KBM-7 (cell line): ENCODE measurements at regions not wholly inside any gene's neighbourhood (a gene's known extent, or its start where the extent isn't known, plus 50 kb on each side); places are given as distances from the start of the nearest gene placed in this dataset.
"Not testable (repeated sequence)": the region's sequence is repeated elsewhere in the genome, so short reads cannot be mapped to it uniquely, and the experiment has no call there.

Experiments
- DNase-seq: peaks from one replicate; pipeline ENCODE4 v3.0.0-alpha.2; 2015
- in situ Hi-C: fragments of 300-500 bp; cut with MboI; formaldehyde crosslinking; loops from 2 replicates; pipeline ENCODE4 v1.14.3; 2020; ENCODE audit warnings: low sequenced_read_pairs, low pct_unique_long_range_greater_than_20kb, mixed read lengths

DNA sequence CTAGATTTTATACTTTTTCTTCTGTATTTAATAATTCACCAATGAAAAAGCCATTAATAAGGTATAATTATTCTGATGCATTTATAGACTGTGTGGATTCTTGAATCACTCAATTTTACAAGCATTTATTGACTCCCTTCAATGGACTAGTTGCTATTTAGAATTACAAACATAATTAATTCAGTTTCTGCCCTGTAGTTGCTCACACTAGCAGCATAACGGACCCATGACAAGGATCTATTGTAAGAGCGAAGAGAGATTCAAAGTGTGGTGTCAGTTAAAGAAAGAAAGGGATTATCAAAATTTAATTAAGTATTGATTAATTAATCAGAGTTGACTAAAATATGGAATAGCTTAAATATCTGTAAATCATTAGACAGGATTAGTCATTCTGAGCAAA, 602.6 kb upstream of the PTCHD4 start:
- DNase-seq, result no peak
- in situ Hi-C loops, result no loop called here

DNA sequence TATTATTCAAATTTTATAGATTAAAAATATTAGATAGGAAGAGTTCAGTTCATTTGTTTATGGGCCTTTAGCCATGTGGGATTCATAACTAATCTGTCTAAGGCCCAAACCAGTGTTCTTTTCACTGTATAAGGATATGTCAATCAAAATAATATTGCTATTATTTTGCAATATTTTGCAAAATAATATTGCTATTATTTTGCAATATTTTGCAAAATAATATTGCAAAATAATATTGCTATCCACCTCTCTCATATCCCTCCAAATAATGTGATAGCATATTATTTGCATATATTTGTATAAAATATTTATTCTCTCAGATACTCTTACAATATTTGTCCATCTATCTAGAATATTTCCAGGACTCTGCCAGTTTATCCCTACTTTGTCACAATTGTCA, 595.3 kb upstream of the PTCHD4 start:
- DNase-seq, result no peak
- in situ Hi-C loops, result no loop called here

DNA sequence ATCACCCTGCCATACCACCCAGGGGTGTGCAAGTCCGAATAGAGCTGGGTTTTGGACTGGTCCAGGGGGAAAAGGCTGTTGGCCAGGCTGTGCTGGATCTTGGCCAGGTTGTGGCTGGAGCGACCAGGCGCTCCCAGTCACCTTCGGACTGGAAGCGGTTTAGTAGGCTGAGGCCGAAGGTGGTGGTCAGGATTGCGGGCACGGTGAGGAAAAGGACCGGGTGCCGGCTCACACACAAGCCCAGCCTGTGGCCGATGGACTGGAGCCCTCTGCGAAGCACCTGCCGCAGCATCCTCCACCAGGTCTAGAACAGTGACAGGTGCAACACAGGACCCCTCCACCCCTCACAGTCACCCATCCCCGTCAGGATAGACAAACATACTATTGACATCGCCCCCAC, 590.6 kb upstream of the PTCHD4 start:
- no peak for DNase-seq
- in situ Hi-C loops, result no loop called here

DNA sequence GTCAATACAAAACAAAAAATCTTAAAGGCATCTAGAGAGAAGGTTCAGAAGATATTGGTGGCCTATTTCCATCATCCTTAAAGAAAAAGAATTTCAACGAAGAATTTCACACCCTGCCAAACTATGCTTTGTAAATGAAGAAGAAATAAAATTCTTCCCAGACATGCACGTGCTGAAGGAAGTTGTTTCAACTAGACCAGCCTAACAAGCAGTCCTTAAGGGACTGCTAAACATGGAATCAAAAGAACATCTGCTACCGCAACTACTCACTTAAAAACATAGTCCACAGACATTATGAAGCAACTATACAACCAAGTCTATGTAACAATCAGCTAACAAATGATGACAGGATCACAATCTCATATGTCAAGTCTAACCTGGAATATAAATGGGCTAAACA, 584.9 kb upstream of the PTCHD4 start:
- in situ Hi-C loops, result no loop called here
- DNase-seq, result no peak

DNA sequence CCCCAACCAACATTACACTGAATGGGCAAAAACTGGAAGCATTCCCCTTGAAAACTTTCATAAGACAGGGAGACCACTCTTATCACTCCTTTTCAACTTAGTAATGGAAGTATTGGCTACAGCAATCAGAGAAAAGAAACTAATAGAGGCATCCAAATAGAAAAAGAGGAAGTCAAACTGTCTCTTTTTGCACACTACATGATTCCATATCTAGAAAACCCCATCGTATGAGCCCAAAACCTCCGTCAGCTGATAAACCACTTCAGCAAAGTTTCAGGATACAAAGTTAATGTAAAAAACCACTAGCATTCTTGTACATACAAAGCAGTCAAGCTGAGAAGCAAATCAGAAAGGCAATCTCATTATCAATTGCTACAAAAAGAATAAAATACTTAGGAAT, 580.4 kb upstream of the PTCHD4 start:
- in situ Hi-C loops, result no loop called here
- DNase-seq, result no peak

DNA sequence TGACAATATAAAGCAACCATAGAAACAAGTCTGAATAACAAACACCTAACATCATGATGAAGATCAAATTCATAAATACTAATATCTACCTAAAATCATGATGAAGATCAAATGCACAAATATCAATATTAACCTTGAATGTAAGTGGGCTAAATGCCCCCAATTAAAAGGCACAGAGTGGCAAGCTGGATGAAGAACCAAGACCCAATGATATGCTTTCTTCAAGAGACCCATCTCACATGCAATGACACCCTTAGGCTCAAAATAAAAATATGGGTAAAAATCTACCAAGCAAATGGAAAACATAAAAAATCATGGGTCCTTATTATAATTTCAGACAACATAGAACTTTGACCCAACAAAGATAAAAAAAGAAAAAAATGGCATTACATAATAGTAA, 578.5 kb upstream of the PTCHD4 start:
- in situ Hi-C loops, result no loop called here
- no peak for DNase-seq

DNA sequence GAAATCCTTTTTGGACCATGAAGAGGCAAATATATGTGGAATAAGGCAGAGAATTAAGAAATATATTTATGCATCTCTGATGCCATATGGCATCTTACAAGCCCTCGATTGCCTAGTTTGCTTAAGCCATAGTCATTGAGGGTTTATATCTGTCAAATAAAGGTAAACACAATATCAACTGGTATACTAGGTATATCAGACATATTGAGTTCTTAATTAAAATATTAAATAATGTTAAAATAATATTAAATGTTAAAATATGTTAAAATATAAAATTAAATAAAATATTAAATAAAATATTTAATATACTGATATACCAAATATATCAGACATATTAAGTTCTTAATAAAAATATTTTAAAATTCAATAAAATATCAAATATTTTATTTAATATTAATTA, 567.4 kb upstream of the PTCHD4 start:
- in situ Hi-C loops, result no loop called here
- DNase-seq, result no peak

DNA sequence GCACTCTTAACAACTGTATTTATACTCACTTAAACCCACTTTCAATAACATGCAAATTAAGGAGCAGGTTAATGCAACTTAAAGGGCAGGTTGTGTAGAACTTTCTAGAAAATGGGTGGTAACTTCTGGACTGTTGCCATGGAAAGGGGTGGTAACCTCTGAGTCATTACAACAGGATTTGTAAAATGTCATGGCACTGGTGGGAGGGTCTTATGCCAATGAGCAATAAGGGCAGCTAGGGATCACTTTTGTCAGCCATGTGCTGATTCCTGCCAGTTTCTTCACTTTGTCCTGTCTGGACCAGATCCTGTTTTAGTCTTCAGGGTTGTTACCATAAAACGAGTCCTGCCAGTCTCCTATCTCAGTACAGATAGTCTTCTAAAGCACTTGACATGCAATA, 560.5 kb upstream of the PTCHD4 start:
- in situ Hi-C loops, result no loop called here
- DNase-seq, result no peak

DNA sequence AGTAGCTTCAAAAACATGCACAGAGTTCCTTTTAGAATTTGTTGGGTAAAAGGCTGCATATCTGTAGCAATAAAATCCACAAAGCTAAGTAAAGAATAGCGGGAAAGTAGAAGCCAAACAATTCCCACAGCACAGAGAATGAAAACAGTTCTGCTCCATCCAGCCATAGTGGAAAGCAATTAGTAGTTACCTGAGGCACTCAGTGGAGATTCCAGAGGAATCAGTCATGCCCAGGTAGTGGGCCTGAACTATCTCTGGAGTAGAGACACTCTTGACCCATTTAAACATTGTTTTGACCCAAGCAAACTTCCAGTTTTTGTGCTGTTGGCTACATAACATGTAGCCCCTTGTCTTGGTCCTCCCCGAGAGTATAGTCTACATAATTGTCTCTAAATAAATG, 559.5 kb upstream of the PTCHD4 start:
- no peak for DNase-seq
- in situ Hi-C loops, result no loop called here

DNA sequence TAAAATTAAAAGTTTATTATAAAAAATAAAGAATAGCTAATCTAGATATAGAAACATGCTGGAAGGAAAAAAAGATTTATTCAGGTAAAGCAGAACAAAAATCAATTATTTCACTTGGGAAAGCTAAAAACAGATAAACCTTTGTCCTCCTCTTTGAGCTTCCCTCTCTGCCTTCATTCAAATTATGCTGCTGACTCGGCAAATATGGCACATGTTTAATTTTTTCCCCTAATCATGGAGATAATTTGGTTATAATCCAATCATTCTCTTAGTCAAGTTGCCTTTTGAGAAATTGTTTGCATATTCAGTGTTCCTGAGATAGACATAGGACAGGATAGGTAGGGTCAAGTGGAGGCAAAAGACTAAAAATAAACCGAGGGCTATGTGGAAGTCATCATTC, 556.8 kb upstream of the PTCHD4 start:
- DNase-seq, result no peak
- in situ Hi-C loops, result no loop called here

DNA sequence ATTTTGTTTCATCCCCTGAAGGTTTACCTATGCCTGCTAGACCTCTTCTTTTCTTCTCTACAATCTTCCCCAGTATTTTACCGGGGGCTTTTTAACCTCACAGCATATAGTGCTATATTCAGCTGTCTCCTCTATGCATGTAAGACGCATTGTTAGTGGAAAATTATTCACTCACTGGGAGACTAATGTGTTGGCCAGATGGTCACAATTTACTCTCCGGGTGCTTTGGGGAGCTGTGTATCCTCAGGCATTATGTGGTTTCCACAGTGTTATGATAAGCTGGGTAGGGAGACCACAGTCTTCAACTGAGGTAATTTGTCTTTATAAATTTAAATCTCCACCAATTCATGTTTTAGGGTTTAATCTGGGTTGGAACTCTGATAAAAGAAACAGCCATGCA, 553.8 kb upstream of the PTCHD4 start:
- in situ Hi-C loops, result no loop called here
- no peak for DNase-seq

DNA sequence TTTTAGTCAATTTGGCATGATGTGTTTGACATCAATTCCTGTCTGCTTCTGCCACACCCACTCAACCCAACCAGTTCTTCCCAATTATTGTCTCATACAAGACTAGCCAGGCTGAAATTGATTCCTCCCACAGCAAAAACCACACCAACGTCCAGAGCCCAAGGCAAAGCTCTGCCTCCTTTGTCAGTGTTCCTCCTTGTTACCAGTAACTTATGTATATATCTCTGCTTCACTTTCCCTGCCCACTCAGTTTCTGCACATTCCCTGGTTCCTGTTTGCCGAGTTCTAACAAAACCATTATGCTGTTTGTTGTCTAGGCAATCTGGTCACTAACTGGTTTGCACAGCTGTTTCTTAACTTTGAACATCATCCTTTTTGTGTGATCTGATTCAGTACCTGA, 547.9 kb upstream of the PTCHD4 start:
- no peak for DNase-seq
- in situ Hi-C loops, result no loop called here

DNA sequence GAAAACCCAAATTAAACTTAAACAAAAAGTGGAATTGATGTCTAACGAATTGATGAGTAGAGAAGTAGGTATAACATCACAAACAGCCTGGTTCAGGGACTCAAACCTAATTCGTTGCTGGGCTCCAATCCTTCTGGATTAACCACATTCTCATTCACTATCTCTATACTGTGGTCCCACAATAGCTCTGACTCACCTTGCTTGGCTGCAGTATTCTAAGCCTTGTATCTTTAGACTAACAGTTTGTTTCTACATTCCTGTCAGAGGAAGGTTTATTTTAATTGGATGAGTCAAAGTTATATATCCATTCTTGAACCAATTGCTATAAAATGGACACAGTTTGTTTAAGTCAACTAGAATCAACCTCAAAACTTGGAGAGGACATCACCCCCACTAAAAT, 530.5 kb upstream of the PTCHD4 start:
- in situ Hi-C loops, result no loop called here
- DNase-seq, result no peak

DNA sequence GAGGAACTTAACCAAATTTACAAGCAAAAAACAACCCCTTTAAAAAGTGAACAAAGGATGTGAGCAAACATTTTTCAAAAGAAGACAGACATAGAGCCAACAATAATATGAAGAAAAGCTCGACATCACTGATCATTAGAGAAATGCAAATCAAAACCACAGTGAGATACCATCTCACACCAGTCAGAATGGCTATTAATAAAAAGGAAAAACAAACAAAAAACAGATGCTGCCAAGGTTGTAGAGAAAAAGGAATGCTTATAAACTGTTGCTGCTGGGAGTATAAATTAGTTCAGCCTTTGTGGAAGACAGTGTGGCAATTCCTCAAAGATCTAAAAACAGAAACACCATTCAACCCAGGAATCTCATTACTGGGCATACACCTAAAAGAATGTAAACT, 527.8 kb upstream of the PTCHD4 start:
- DNase-seq, in situ Hi-C loops: not testable (repeated sequence)

DNA sequence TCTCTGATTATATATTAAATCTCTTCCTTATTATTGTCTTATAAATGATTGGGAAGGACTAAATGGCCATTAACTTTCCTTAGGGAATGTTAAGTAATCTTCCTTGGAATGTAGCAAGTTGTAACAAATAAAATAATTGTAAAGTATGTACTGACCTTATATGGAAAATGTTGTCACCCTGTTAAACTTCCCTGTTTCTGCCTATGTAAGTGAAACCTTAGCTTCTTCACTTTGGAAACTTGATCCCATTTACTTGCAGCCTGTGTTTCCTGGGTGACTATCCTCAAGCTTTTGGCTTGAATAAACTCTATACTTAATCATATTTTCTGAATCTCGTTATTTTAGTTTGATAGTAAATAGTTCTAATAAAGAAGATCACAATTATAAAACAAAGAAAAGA, 519.5 kb upstream of the PTCHD4 start:
- DNase-seq, result no peak
- in situ Hi-C loops, result no loop called here

DNA sequence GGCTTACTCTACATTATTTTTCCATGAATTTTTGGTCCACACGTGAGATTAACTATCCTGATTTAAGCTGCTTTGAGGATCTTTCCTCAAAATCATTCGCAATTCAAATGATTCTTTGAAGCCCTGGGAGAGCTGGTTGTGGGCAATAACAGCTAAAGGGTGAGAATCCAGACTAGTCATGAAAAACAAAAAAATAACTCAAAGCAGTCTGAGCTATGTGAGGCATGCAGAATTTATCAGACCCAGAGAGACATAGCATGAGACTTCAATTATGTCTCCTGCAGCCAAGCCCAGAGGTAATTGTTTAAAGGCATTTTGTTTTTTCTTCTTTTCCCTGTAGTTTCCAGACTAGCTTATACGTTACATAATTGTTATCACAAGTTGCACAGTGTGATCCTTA, 517.3 kb upstream of the PTCHD4 start:
- in situ Hi-C loops, result no loop called here
- no peak for DNase-seq

DNA sequence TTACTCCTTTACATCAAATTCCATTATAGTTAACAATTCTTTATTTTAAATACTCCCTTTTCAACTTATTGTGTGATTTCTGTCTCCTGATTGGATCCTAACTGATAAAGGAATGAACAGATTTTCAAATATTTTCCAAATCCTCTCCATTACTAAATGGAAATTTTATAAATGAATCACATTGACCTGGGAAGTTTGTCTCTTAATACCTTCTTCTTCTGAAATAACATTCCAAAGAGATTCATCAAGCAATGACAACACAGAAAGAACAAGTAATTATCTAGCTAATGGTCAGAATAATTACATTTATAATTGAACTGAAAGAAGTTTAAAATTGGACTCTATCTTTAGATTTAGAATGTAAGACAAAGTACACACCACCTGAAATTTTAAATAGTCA, 515.4 kb upstream of the PTCHD4 start:
- in situ Hi-C loops, result no loop called here
- no peak for DNase-seq

DNA sequence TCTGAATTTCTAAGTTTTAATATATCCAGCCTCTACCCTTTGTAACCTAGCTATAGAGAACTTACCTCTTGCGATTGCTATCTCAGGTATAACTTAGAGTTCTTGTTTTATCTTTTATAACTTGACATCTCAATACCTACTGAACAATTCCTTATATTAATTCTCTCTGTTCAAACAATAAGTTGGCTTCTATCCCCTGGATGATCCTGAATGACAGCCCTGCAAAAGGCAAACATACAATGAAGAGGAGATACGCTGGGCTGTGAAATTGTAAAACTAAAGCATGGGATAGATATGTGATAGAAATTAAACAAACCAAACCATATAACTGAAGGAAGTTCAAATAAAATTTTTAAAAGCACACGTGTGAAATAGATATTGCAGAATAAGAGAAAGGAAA, 513.6 kb upstream of the PTCHD4 start:
- no peak for DNase-seq
- in situ Hi-C loops, result no loop called here

DNA sequence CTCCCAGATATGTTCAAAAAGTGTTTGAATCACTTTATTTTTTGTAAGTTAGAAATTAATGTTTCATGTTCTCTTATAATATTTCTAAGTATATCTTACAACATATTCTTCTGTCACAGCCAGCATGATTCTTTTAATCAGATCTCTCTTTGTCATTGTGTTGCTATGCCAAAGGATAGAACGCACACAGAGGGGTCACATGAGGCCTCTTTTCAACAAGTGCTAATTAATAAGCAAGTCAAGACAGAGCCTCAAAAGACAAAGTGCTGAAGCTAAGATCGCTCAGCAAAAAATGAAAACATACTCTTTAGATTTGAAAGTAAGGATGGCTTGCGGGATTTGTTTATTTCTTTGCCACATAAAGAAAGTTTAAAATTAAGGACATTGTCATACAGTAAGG, 508.8 kb upstream of the PTCHD4 start:
- in situ Hi-C loops, result no loop called here
- no peak for DNase-seq

DNA sequence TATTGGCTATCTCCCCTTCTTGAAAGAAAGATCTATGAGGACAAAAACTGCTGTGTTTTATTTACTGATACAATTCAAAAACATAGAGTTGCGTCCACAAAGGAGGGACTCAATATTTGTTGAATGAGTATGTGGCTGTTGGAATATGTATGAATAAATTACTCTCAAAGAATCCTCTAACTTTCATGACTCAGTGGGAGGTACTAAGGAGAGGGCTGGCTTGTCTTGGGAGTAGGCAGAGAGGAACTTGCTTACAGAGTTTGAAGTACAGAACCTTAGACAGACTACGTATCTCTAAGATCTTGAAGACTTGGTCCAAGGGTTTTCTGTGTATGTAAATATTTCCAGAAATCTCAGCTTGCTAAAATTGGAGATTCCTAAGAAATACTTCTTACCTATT, 504.0 kb upstream of the PTCHD4 start:
- in situ Hi-C loops, result no loop called here
- no peak for DNase-seq

DNA sequence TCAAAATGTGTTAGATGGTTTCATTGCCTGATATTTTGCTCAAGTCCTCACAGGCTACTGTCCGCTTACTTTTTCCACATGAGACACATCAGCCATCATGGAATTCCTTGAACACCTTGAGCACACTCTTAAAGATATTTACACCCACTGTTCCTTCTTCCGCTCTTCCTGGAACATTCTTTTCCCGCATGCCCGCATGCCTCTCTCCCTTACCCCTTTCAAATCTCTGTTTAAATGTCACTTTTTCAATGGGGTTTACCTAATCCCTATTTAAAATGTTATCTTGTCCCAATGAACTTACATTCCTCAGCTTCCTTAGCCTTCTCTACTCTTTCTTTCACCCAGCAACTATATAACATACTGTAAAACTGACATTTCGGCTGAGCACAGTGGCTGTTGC, 503.3 kb upstream of the PTCHD4 start:
- in situ Hi-C loops, result no loop called here
- DNase-seq, result no peak

DNA sequence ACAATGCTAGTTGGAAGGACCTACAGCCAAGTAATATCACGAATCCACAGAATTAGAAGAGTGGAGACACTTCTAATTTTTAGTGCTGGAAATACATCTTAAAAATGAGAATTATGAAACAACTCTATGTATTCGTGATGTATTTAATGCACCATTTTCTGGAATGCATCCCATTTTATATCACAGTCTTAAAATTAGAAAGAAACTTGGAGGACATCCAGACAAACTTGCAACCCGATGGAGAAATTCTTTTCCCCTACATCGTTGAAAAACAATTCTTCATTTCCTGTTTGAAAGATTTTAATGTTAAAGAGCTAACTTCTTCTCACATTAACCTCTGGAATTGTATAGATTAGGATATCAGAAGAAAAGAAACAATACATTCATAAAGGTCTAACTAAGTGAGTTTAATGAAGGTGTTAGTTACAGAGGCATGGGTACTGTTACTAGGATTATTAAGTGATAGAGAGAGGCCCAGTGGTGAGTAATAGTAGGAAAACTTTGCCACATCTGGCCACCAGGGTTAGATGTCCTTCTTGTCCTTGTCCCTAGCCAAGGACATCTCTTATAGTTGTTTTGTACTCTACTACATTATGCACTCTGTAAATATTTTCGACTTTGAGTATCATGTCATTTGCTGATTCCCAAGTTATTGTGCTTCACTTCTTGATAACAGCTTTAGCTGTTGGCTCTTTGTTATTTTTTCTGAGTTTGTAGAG, 502.4 kb upstream of the PTCHD4 start:
- no peak for DNase-seq
- in situ Hi-C loops, result no loop called here
